ENCODE measurements at regions not wholly inside any gene's neighbourhood (a gene's known extent, or its start where the extent isn't known, plus 50 kb on each side); places are given as distances from the start of the nearest gene placed in this dataset.

- 49 to 67% methylated on average over 3 of the region's 3 CpGs for WGBS, 2 donors
- intact Hi-C loops (cut with DNase I) = no loop called here
- Histone ChIP-seq H3K27ac (no peak overlapping the region), H3K4me1 (no peaks in the 10 kb centered on the region), H3K4me3 (no peak overlapping the region), H3K9me3 (no peaks in the 10 kb centered on the region), H3K27me3 (no peaks in the 10 kb centered on the region), H3K36me3 (no peaks in the 10 kb centered on the region)
- TF ChIP-seq POLR2A (IDR thresholded peaks at IDR 0.05) (no peak), EP300 (IDR thresholded peaks at IDR 0.05) (no peak)
- DNase-seq = no peak
These were observed 840.3 kb upstream of the ADGRL3 start for GRCh38 chr4:60359746-60360367.

GRCh38 chr4:60365176-60365575 is 835.0 kb upstream of the ADGRL3 start:
- 59 to 73% methylated on average over 3 of the region's 3 CpGs for WGBS, 2 donors
- TF ChIP-seq CTCF (IDR thresholded peaks at IDR 0.05) (no peak), POLR2AphosphoS5 (IDR thresholded peaks at IDR 0.05) (no peak), POLR2A (IDR thresholded peaks at IDR 0.05) (no peak), EP300 (IDR thresholded peaks at IDR 0.05) (no peak)
- Histone ChIP-seq H3K27ac (no peak overlapping the region), H3K27me3 (no peaks in the 10 kb centered on the region), H3K36me3 (no peaks in the 10 kb centered on the region), H3K4me3 (no peak overlapping the region), H3K4me1 (no peaks in the 10 kb centered on the region), H3K9me3 (no peaks in the 10 kb centered on the region)
- no peak for DNase-seq
- intact Hi-C loops (cut with DNase I) = no loop called here

- no peak for DNase-seq
- Histone ChIP-seq H3K36me3 (no peaks in the 10 kb centered on the region), H3K4me1 (no peaks in the 10 kb centered on the region), H3K9me3 (no peaks in the 10 kb centered on the region), H3K27ac (no peak overlapping the region), H3K4me3 (no peak overlapping the region), H3K27me3 (no peaks in the 10 kb centered on the region)
- 50 to 71% methylated on average over 2 of the region's 2 CpGs for WGBS, 2 donors
- TF ChIP-seq POLR2AphosphoS5 (IDR thresholded peaks at IDR 0.05) = no peak
- no peak for TF ChIP-seq POLR2A (IDR thresholded peaks at IDR 0.05)
- no peak for TF ChIP-seq CTCF (IDR thresholded peaks at IDR 0.05)
- TF ChIP-seq EP300 (IDR thresholded peaks at IDR 0.05) = no peak
- intact Hi-C loops (cut with DNase I) = no loop called here
These were observed 833.5 kb upstream of the ADGRL3 start for GRCh38 chr4:60366661-60367060.

- no peak for DNase-seq
- 95 to 96% methylated on average over 1 of the region's 1 CpG for WGBS, 2 donors
- H3K4me3 ChIP-seq = no peak overlapping the region
- no peaks in the 10 kb centered on the region for H3K36me3 ChIP-seq
- no peak overlapping the region for H3K27ac ChIP-seq
- H3K4me1 ChIP-seq = no peaks in the 10 kb centered on the region
- intact Hi-C loops (cut with DNase I) = no loop called here
- TF ChIP-seq CTCF (IDR thresholded peaks at IDR 0.05) (no peak), EP300 (IDR thresholded peaks at IDR 0.05) (no peak), POLR2A (IDR thresholded peaks at IDR 0.05) (no peak), POLR2AphosphoS5 (IDR thresholded peaks at IDR 0.05) (no peak)
- H3K27me3 ChIP-seq = no peaks in the 10 kb centered on the region
- no peaks in the 10 kb centered on the region for H3K9me3 ChIP-seq
These were observed 831.1 kb upstream of the ADGRL3 start for GRCh38 chr4:60368986-60369385.

GRCh38 chr4:60378010-60378409 is 822.1 kb upstream of the ADGRL3 start:
- H3K27ac ChIP-seq = no peak overlapping the region
- no peak overlapping the region for H3K4me3 ChIP-seq
- WGBS, 2 donors = 24 to 67% methylated on average over 1 of the region's 1 CpG
- H3K36me3 ChIP-seq = no peaks in the 10 kb centered on the region
- TF ChIP-seq POLR2A (IDR thresholded peaks at IDR 0.05) (no peak), EP300 (IDR thresholded peaks at IDR 0.05) (no peak), POLR2AphosphoS5 (IDR thresholded peaks at IDR 0.05) (no peak), CTCF (IDR thresholded peaks at IDR 0.05) (no peak)
- no peaks in the 10 kb centered on the region for H3K9me3 ChIP-seq
- no peaks in the 10 kb centered on the region for H3K27me3 ChIP-seq
- no peak for DNase-seq
- H3K4me1 ChIP-seq = no peaks in the 10 kb centered on the region
- intact Hi-C loops (cut with DNase I) = no loop called here

Data from sigmoid colon (tissue), 6 donors.